SK-N-SH treated with all-trans-retinoic acid at 6 μM for 48 hours (cell line): ENCODE measurements at regions not wholly inside any gene's neighbourhood (a gene's known extent, or its start where the extent isn't known, plus 50 kb on each side); places are given as distances from the start of the nearest gene placed in this dataset.

Source experiments
- ATAC-seq: fragments of 200-7000 bp; cut with Tn5 transposase; 3 replicates; pipeline ENCODE4 v1.9.1; 2020; ENCODE audit warnings: mild to moderate bottlenecking, moderate library complexity
- BACH2 ChIP-seq: fragments of 250-450 bp; sonication (Bioruptor Pico); IDR thresholded peaks from 2 replicates; pipeline ENCODE4 v1.9.0; 2021; ENCODE audit warnings: mild to moderate bottlenecking, borderline replicate concordance
- CSDC2 ChIP-seq: fragments of 250-450 bp; sonication (Bioruptor Pico); IDR thresholded peaks from 2 replicates; pipeline ENCODE4 v1.5.0; 2020; ENCODE audit warnings: mild to moderate bottlenecking, moderate library complexity
- ESRRG ChIP-seq: fragments of 250-450 bp; sonication (Bioruptor Pico); IDR thresholded peaks from 2 replicates; pipeline ENCODE4 v1.6.1; 2021; ENCODE audit warnings: mild to moderate bottlenecking
- ISL1 ChIP-seq: fragments of 250-450 bp; sonication (Bioruptor Pico); IDR thresholded peaks from 2 replicates; pipeline ENCODE4 v2.1.2; 2022; ENCODE audit warnings: mild to moderate bottlenecking, moderate library complexity
- OSR1 ChIP-seq: fragments of 250-450 bp; sonication (Bioruptor Pico); IDR thresholded peaks from 2 replicates; pipeline ENCODE4 v1.8.0; 2022; ENCODE audit warnings: moderate library complexity, mild to moderate bottlenecking, inconsistent platforms
- PPARA ChIP-seq: fragments of 250-450 bp; sonication (Bioruptor Pico); IDR thresholded peaks from 2 replicates; pipeline ENCODE4 v1.5.0; 2020; ENCODE audit warnings: mild to moderate bottlenecking, borderline replicate concordance
- RARB ChIP-seq: fragments of 250-450 bp; sonication (Bioruptor Pico); IDR thresholded peaks from 2 replicates; pipeline ENCODE4 v1.8.0; 2021; ENCODE audit warnings: mild to moderate bottlenecking, moderate library complexity
- SNAI2 ChIP-seq: fragments of 250-450 bp; sonication (Bioruptor Pico); IDR thresholded peaks from 2 replicates; pipeline ENCODE4 v1.5.0; 2020; ENCODE audit warnings: mild to moderate bottlenecking, moderate library complexity
- TOX ChIP-seq: fragments of 250-450 bp; sonication (Bioruptor Pico); IDR thresholded peaks from 2 replicates; pipeline ENCODE4 v1.8.0; 2021; ENCODE audit warnings: mild to moderate bottlenecking, moderate library complexity, borderline replicate concordance
- ZC3H10 ChIP-seq: fragments of 250-450 bp; sonication (Bioruptor Pico); IDR thresholded peaks from 2 replicates; pipeline ENCODE4 v1.5.1; 2021; ENCODE audit warnings: mild to moderate bottlenecking, moderate library complexity
- ZFP3 ChIP-seq: fragments of 250-450 bp; sonication (Bioruptor Pico); IDR thresholded peaks from 2 replicates; pipeline ENCODE4 v1.5.0; 2020; ENCODE audit warnings: mild to moderate bottlenecking, moderate library complexity
- ZFP30 ChIP-seq: fragments of 450-650 bp; formaldehyde crosslinking; IDR thresholded peaks from 2 replicates; pipeline ENCODE4 v1.5.0; 2022; ENCODE audit warnings: mild to moderate bottlenecking, moderate library complexity
- ZNF70 ChIP-seq: fragments of 450-650 bp; formaldehyde crosslinking; IDR thresholded peaks from 2 replicates; pipeline ENCODE4 v1.5.0; 2020; ENCODE audit warnings: mild to moderate bottlenecking, moderate library complexity
- ZNF8 ChIP-seq: fragments of 450-650 bp; formaldehyde crosslinking; IDR thresholded peaks from 2 replicates; pipeline ENCODE4 v1.5.0; 2020; ENCODE audit warnings: mild to moderate bottlenecking, moderate library complexity
- TF ChIP-seq, protein P1 (sequence below): fragments of 250-450 bp; sonication (Bioruptor Pico); IDR thresholded peaks from 2 replicates; pipeline ENCODE4 v1.5.0; 2020; ENCODE audit warnings: mild to moderate bottlenecking, moderate library complexity
- TF ChIP-seq, protein P2 (sequence below): fragments of 250-450 bp; sonication (Bioruptor Pico); IDR thresholded peaks from 2 replicates; pipeline ENCODE4 v1.8.0; 2020; ENCODE audit warnings: mild to moderate bottlenecking, moderate library complexity, borderline replicate concordance
- TF ChIP-seq, protein P3 (sequence below): fragments of 250-450 bp; sonication (Bioruptor Pico); IDR thresholded peaks from 2 replicates; pipeline ENCODE4 v1.5.1; 2020; ENCODE audit warnings: low read depth, mild to moderate bottlenecking, moderate library complexity
- TF ChIP-seq, protein P4 (sequence below): fragments of 250-450 bp; sonication (Bioruptor Pico); IDR thresholded peaks from 2 replicates; pipeline ENCODE4 v1.5.1; 2021; ENCODE audit warnings: mild to moderate bottlenecking, moderate library complexity
- TF ChIP-seq, protein P5 (sequence below): fragments of 250-450 bp; sonication (Bioruptor Pico); IDR thresholded peaks from 2 replicates; pipeline ENCODE4 v1.8.0; 2021; ENCODE audit warnings: low read depth, mild to moderate bottlenecking, moderate library complexity, borderline replicate concordance

DNA sequence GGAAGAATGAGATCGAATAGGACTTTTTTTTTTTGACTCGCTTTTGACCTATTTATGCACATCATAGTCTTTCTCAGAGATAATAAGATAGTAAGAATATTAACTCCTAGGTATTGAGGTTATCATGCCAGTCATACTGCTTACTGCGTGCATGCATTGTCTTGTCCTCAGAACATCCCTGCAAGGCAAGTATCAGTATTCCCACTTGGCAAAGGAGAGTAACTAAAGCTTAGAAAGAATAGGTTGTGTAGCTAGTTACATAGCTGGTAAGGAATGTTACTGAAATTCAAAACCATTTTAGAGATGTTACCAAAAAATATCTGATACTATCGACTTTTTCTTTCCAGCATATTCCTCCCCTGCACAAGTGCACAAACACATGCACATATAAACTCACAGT lies 296.1 kb upstream of the CLINT1 start:
- TF ChIP-seq ZNF70 (no peak), ZFP30 (no peak), OSR1 (no peak), ISL1 (CRISPR knock-in tag) (no peak)
- TF ChIP-seq, protein P1, sequence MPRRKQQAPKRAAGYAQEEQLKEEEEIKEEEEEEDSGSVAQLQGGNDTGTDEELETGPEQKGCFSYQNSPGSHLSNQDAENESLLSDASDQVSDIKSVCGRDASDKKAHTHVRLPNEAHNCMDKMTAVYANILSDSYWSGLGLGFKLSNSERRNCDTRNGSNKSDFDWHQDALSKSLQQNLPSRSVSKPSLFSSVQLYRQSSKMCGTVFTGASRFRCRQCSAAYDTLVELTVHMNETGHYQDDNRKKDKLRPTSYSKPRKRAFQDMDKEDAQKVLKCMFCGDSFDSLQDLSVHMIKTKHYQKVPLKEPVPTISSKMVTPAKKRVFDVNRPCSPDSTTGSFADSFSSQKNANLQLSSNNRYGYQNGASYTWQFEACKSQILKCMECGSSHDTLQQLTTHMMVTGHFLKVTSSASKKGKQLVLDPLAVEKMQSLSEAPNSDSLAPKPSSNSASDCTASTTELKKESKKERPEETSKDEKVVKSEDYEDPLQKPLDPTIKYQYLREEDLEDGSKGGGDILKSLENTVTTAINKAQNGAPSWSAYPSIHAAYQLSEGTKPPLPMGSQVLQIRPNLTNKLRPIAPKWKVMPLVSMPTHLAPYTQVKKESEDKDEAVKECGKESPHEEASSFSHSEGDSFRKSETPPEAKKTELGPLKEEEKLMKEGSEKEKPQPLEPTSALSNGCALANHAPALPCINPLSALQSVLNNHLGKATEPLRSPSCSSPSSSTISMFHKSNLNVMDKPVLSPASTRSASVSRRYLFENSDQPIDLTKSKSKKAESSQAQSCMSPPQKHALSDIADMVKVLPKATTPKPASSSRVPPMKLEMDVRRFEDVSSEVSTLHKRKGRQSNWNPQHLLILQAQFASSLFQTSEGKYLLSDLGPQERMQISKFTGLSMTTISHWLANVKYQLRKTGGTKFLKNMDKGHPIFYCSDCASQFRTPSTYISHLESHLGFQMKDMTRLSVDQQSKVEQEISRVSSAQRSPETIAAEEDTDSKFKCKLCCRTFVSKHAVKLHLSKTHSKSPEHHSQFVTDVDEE (CRISPR knock-in tag) = no peak
- TF ChIP-seq, all 23 proteins: peak for 0
- ATAC-seq = peak; percentile 69

DNA sequence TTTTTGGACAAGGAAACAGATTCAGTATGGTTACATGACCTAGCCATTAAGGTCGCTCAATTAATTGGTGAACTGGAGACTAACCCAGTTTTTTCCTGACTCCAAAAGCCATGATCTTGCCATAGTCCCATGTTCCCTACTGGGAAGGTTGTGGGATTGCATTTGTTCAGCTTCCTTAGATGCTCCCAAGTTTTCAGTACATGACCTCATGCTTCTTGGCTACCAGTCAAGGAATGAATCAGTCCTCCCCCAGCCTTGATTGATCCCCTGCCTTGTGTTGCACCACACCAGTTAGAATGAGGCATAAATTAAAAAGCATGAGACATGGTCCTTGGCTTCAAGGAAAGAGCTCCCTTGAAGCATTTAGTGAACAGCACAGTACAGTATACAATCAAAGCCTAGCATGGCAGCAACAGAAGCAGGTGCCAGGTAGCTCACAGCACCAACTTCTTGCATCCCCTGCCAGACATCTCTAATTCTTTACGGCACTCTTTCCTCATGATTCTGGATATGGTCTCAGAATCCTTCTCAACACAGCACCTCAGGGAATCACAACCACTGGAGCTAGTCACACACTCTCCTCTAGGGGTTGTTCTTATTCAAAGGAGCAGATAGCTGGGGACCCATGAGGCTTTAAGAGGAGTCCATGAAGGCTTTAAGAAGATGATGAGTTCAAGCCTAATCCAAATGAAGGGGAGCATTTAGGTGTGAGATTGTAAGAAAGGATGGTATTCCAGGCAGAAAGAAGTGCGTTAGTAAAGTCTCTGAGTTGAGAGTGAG lies 295.5 kb upstream of the CLINT1 start:
- ATAC-seq = peak; percentile 80

DNA sequence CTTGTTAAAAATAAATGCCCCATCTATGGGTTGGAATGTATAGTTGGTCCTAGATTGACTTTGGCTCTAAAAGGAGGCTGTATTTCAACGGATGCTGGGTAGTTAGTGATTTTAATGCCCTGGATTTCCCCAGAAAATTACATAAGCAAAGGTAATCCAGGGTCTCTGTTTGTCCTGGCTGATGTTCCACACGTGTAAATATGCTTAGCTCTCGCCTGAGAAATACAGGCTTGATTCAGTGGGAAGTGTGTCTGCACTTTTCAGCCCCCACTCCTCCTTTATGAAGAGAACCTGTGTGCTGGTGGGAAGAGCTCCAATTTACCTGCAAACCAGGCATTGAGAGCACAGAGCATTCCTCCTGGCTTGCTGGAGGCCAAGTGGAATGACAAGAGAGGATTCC lies 294.6 kb upstream of the CLINT1 start:
- TF ChIP-seq ISL1 (CRISPR knock-in tag) = no peak
- TF ChIP-seq OSR1 = no peak
- ATAC-seq = no peak

More for the DNA sequence above, 295.5 kb upstream of the CLINT1 start:
- TF ChIP-seq ISL1 (CRISPR knock-in tag) = peak; percentile 75
- TF ChIP-seq CSDC2 (CRISPR knock-in tag) = 0 out of 2 replicates have a peak, but pooled peaks have one; percentile 30
- TF ChIP-seq SNAI2 (CRISPR knock-in tag) = 0 out of 2 replicates have a peak, but pooled peaks have one; percentile 45
- TF ChIP-seq, protein P2, sequence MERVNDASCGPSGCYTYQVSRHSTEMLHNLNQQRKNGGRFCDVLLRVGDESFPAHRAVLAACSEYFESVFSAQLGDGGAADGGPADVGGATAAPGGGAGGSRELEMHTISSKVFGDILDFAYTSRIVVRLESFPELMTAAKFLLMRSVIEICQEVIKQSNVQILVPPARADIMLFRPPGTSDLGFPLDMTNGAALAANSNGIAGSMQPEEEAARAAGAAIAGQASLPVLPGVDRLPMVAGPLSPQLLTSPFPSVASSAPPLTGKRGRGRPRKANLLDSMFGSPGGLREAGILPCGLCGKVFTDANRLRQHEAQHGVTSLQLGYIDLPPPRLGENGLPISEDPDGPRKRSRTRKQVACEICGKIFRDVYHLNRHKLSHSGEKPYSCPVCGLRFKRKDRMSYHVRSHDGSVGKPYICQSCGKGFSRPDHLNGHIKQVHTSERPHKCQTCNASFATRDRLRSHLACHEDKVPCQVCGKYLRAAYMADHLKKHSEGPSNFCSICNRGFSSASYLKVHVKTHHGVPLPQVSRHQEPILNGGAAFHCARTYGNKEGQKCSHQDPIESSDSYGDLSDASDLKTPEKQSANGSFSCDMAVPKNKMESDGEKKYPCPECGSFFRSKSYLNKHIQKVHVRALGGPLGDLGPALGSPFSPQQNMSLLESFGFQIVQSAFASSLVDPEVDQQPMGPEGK (CRISPR knock-in tag) = peak; percentile 85; the same call in 1 of the 2 replicates
- TF ChIP-seq BACH2 (CRISPR knock-in tag) = no peak
- TF ChIP-seq, protein P3, sequence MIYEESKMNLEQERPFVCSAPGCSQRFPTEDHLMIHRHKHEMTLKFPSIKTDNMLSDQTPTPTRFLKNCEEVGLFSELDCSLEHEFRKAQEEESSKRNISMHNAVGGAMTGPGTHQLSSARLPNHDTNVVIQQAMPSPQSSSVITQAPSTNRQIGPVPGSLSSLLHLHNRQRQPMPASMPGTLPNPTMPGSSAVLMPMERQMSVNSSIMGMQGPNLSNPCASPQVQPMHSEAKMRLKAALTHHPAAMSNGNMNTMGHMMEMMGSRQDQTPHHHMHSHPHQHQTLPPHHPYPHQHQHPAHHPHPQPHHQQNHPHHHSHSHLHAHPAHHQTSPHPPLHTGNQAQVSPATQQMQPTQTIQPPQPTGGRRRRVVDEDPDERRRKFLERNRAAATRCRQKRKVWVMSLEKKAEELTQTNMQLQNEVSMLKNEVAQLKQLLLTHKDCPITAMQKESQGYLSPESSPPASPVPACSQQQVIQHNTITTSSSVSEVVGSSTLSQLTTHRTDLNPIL (CRISPR knock-in tag) = peak; percentile 92
- TF ChIP-seq TOX = no peak
- TF ChIP-seq, protein P1 (CRISPR knock-in tag) = no peak
- no peak for TF ChIP-seq OSR1
- TF ChIP-seq RARB = no peak

DNA sequence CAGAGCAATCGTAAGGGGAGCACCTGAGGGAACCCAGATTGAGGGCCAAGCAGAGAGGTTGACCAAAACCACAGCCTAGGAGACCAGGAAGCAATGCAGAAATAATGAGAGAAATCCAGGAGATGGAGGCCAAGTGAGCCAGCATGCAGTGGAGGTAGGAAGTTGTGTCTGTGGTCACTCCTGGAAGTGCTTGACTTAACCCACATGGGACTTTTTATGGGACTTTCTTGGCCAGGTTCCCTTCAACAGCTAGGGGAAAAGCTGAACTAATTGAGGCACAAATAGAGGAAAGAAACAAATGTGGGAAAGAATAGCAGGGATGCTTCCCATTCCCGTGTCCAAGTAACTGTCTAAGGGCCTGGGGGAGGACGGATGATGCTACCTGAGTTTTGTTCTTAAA lies 293.2 kb upstream of the CLINT1 start:
- no peak for ATAC-seq
- no peak for TF ChIP-seq RARB
- no peak for TF ChIP-seq CSDC2 (CRISPR knock-in tag)
- TF ChIP-seq ISL1 (CRISPR knock-in tag) = no peak
- TF ChIP-seq, protein P2 (CRISPR knock-in tag) = no peak
- TF ChIP-seq, protein P3 (CRISPR knock-in tag) = no peak
- no peak for TF ChIP-seq PPARA (CRISPR knock-in tag)
- no peak for TF ChIP-seq ZC3H10 (CRISPR knock-in tag)
- no peak for TF ChIP-seq ESRRG (CRISPR knock-in tag)
- TF ChIP-seq, protein P4, sequence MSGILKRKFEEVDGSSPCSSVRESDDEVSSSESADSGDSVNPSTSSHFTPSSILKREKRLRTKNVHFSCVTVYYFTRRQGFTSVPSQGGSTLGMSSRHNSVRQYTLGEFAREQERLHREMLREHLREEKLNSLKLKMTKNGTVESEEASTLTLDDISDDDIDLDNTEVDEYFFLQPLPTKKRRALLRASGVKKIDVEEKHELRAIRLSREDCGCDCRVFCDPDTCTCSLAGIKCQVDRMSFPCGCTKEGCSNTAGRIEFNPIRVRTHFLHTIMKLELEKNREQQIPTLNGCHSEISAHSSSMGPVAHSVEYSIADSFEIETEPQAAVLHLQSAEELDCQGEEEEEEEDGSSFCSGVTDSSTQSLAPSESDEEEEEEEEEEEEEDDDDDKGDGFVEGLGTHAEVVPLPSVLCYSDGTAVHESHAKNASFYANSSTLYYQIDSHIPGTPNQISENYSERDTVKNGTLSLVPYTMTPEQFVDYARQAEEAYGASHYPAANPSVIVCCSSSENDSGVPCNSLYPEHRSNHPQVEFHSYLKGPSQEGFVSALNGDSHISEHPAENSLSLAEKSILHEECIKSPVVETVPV (CRISPR knock-in tag) = no peak
- TF ChIP-seq, protein P5, sequence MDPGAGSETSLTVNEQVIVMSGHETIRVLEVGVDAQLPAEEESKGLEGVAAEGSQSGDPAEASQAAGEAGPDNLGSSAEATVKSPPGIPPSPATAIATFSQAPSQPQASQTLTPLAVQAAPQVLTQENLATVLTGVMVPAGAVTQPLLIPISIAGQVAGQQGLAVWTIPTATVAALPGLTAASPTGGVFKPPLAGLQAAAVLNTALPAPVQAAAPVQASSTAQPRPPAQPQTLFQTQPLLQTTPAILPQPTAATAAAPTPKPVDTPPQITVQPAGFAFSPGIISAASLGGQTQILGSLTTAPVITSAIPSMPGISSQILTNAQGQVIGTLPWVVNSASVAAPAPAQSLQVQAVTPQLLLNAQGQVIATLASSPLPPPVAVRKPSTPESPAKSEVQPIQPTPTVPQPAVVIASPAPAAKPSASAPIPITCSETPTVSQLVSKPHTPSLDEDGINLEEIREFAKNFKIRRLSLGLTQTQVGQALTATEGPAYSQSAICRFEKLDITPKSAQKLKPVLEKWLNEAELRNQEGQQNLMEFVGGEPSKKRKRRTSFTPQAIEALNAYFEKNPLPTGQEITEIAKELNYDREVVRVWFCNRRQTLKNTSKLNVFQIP = no peak
- no peak for TF ChIP-seq ZNF8 (CRISPR knock-in tag)
- no peak for TF ChIP-seq ZFP3 (CRISPR knock-in tag)
- no peak for TF ChIP-seq SNAI2 (CRISPR knock-in tag)
- no peak for TF ChIP-seq ZFP30
- TF ChIP-seq ZNF70 = no peak
